ENCODE measurements at regions not wholly inside any gene's neighbourhood (a gene's known extent, or its start where the extent isn't known, plus 50 kb on each side); places are given as distances from the start of the nearest gene placed in this dataset.

DNA sequence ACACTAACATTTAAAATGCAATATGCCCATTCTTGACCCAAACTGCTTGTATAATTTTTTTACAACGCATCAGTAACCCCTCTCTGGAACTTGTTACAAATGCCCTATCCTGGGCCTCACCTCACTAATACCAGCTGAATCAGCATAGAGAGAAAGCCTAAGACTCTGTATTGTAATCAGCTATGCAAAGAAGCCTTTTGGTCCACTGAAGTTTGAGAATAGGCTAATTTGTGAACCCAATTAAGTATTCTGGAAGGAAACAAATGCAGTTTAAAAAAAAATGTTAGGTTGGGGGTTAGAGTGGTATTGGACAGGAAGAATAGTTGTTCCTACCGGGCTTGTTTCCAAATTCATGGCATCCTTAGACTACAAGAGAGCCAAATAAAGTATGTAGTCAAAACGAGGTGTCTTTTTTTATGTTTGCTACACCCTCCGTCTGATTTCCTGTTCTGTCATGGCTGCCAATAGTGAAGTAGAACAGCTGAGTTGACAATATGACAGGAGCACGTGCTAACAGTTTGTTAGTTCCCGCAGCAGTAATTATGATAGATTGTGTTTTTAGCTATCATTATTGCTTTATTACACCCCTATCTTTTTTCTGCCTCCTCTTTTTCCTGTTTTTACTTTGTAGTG, 1048.7 kb upstream of the NUDT12 start:
- TF ChIP-seq, protein P1, sequence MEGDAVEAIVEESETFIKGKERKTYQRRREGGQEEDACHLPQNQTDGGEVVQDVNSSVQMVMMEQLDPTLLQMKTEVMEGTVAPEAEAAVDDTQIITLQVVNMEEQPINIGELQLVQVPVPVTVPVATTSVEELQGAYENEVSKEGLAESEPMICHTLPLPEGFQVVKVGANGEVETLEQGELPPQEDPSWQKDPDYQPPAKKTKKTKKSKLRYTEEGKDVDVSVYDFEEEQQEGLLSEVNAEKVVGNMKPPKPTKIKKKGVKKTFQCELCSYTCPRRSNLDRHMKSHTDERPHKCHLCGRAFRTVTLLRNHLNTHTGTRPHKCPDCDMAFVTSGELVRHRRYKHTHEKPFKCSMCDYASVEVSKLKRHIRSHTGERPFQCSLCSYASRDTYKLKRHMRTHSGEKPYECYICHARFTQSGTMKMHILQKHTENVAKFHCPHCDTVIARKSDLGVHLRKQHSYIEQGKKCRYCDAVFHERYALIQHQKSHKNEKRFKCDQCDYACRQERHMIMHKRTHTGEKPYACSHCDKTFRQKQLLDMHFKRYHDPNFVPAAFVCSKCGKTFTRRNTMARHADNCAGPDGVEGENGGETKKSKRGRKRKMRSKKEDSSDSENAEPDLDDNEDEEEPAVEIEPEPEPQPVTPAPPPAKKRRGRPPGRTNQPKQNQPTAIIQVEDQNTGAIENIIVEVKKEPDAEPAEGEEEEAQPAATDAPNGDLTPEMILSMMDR (conservative IDR thresholded peaks at IDR 0.05; ENCODE audit: low read depth, low read length): no peak
- no peak for TF ChIP-seq EZH2 (IDR thresholded peaks at IDR 0.05; ENCODE audit: borderline replicate concordance, low read depth, low read length, poor library complexity, severe bottlenecking)
- DNase-seq (ENCODE audit: low spot score): peak; percentile 48
- no peak overlapping the region for H3K4me3 ChIP-seq (ENCODE audit: low read depth, low read length, poor library complexity, severe bottlenecking)
- no peaks in the 10 kb centered on the region for H3K9me3 ChIP-seq (ENCODE audit: low read depth, low read length, poor library complexity, severe bottlenecking)
- no peak overlapping the region for H3K27ac ChIP-seq (ENCODE audit: low read depth, low read length, poor library complexity, severe bottlenecking)
- no peaks in the 10 kb centered on the region for H3K36me3 ChIP-seq (ENCODE audit: insufficient read depth, low read length, poor library complexity, severe bottlenecking)
- H3K4me1 ChIP-seq (ENCODE audit: insufficient read depth, low read length, poor library complexity, severe bottlenecking): peaks cover 24% of the 10 kb centered on the region
- BruUV-seq (replicated peaks): no TSS peak
- intact Hi-C loops (cut with micrococcal nuclease; ENCODE audit: unreplicated experiment): no loop called here
- CTCF ChIA-PET: no interaction called here
- H3K27me3 ChIP-seq (replicated peaks; ENCODE audit: insufficient read depth, low read depth, low read length, poor library complexity): no peaks in the 10 kb centered on the region
- POLR2A ChIA-PET (ENCODE audit: low non-redundant PET): no interaction called here

DNA sequence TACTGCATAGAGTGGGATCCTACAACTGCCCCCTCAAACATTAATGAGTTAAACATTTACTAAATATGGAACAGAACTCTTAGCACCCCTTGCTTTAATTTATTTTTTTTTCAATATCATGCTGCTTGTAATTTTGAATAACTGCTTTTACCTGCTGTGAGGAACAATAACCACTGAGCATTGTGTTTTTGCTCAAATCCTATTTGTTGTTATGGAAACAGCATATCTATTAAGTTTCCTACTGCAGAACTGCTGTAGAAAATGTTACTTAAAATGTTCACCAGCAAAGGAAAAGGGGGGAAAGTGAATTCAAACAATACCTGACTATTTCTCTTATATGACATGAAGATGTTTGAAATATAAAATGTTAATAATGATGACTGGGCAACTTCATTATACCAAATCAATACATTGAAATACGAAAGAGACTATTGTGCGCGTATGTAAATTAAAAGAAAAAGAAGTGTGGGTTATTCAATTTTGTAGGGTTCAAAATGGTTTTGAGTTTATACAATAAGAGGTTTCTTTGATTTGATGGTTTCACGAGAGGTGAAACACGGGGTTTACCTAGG, 1043.8 kb upstream of the NUDT12 start:
- DNase-seq (ENCODE audit: low spot score): peak; percentile 50
- BruUV-seq (replicated peaks): no TSS peak
- Histone ChIP-seq H3K9me3 (ENCODE audit: low read depth, low read length, poor library complexity, severe bottlenecking) (peaks cover 14% of the 10 kb centered on the region), H3K27ac (ENCODE audit: low read depth, low read length, poor library complexity, severe bottlenecking) (no peak overlapping the region), H3K4me1 (ENCODE audit: insufficient read depth, low read length, poor library complexity, severe bottlenecking) (peaks cover 30% of the 10 kb centered on the region), H3K36me3 (ENCODE audit: insufficient read depth, low read length, poor library complexity, severe bottlenecking) (no peaks in the 10 kb centered on the region), H3K4me3 (ENCODE audit: low read depth, low read length, poor library complexity, severe bottlenecking) (no peak overlapping the region), H3K27me3 (replicated peaks; ENCODE audit: insufficient read depth, low read depth, low read length, poor library complexity) (no peaks in the 10 kb centered on the region)
- CTCF ChIA-PET: no interaction called here
- POLR2A ChIA-PET (ENCODE audit: low non-redundant PET): no interaction called here
- intact Hi-C loops (cut with micrococcal nuclease; ENCODE audit: unreplicated experiment): no loop called here
- TF ChIP-seq EZH2 (IDR thresholded peaks at IDR 0.05; ENCODE audit: borderline replicate concordance, low read depth, low read length, poor library complexity, severe bottlenecking): no peak
- TF ChIP-seq, protein P1 (conservative IDR thresholded peaks at IDR 0.05; ENCODE audit: low read depth, low read length): no peak

DNA sequence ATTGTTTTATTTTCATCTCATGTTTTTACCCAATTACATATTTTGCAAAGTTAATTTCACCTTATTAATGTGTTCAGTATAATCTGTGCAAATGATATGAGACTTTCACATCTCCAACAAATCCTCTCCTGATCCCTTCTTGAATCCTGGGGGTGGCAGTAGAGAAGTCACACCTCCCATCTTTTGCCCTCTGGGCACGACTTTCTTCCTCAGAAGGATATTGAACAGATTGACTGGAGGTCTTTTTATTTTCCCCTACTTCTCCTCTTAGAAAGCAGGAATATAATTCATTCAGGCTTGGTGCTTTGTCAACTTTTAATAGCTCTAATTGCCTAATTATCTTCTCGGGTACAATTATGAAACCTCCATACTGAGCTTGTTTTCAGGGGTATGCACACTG, 1037.1 kb upstream of the NUDT12 start:
- intact Hi-C loops (cut with micrococcal nuclease; ENCODE audit: unreplicated experiment): no loop called here
- no TSS peak for BruUV-seq (replicated peaks)
- no peak for DNase-seq (ENCODE audit: low spot score)
- Histone ChIP-seq H3K4me3 (ENCODE audit: low read depth, low read length, poor library complexity, severe bottlenecking) (no peak overlapping the region), H3K9me3 (ENCODE audit: low read depth, low read length, poor library complexity, severe bottlenecking) (peaks cover 28% of the 10 kb centered on the region), H3K27ac (ENCODE audit: low read depth, low read length, poor library complexity, severe bottlenecking) (no peak overlapping the region), H3K27me3 (replicated peaks; ENCODE audit: insufficient read depth, low read depth, low read length, poor library complexity) (no peaks in the 10 kb centered on the region), H3K4me1 (ENCODE audit: insufficient read depth, low read length, poor library complexity, severe bottlenecking) (no peaks in the 10 kb centered on the region), H3K36me3 (ENCODE audit: insufficient read depth, low read length, poor library complexity, severe bottlenecking) (no peaks in the 10 kb centered on the region)
- TF ChIP-seq, protein P1 (conservative IDR thresholded peaks at IDR 0.05; ENCODE audit: low read depth, low read length): no peak
- TF ChIP-seq EZH2 (IDR thresholded peaks at IDR 0.05; ENCODE audit: borderline replicate concordance, low read depth, low read length, poor library complexity, severe bottlenecking): no peak
- CTCF ChIA-PET: no interaction called here
- POLR2A ChIA-PET (ENCODE audit: low non-redundant PET): no interaction called here

Measured in A673 (cell line).